ENCODE measurements at regions not wholly inside any gene's neighbourhood (a gene's known extent, or its start where the extent isn't known, plus 50 kb on each side); places are given as distances from the start of the nearest gene placed in this dataset.

- TF ChIP-seq, protein P1, sequence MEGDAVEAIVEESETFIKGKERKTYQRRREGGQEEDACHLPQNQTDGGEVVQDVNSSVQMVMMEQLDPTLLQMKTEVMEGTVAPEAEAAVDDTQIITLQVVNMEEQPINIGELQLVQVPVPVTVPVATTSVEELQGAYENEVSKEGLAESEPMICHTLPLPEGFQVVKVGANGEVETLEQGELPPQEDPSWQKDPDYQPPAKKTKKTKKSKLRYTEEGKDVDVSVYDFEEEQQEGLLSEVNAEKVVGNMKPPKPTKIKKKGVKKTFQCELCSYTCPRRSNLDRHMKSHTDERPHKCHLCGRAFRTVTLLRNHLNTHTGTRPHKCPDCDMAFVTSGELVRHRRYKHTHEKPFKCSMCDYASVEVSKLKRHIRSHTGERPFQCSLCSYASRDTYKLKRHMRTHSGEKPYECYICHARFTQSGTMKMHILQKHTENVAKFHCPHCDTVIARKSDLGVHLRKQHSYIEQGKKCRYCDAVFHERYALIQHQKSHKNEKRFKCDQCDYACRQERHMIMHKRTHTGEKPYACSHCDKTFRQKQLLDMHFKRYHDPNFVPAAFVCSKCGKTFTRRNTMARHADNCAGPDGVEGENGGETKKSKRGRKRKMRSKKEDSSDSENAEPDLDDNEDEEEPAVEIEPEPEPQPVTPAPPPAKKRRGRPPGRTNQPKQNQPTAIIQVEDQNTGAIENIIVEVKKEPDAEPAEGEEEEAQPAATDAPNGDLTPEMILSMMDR (IDR thresholded peaks at IDR 0.05), result no peak
- TF ChIP-seq POLR2AphosphoS5 (IDR thresholded peaks at IDR 0.05), result no peak
Measured at GRCh38 chr19:23823952-23824389, 65.3 kb upstream of the ZNF681 start.
